Fibroblast of pulmonary artery (primary cell): ENCODE measurements at regions not wholly inside any gene's neighbourhood (a gene's known extent, or its start where the extent isn't known, plus 50 kb on each side); places are given as distances from the start of the nearest gene placed in this dataset.

Source experiments
- DNase-seq: peaks from one replicate; pipeline ENCODE4 v3.0.0-alpha.2; 2010; ENCODE audit warnings: low read depth
- H3K4me3 ChIP-seq: replicated peaks from 2 replicates; pipeline ENCODE4 v1.5.1; 2011; ENCODE audit warnings: low read depth, mild to moderate bottlenecking, control low read depth, low read length, moderate library complexity
- CTCF ChIP-seq: IDR thresholded peaks from 2 replicates; pipeline ENCODE4 v1.5.1; 2011; ENCODE audit warnings: mild to moderate bottlenecking, control low read depth, low read length, inconsistent platforms; ENCODE audit errors: missing control alignments

- no peak overlapping the region for H3K4me3 ChIP-seq
- DNase-seq: peak; percentile 85
- no peak for TF ChIP-seq CTCF
These were observed 68.0 kb upstream of the KCNQ5 start for GRCh38 chr6:72553531-72554511.

GRCh38 chr6:72554761-72555221, 67.1 kb upstream of the KCNQ5 start:
- TF ChIP-seq CTCF: no peak
- H3K4me3 ChIP-seq: no peak overlapping the region
- DNase-seq: peak; percentile 19

- no peak for DNase-seq
- H3K4me3 ChIP-seq: no peak overlapping the region
- TF ChIP-seq CTCF: no peak
These were observed 62.8 kb upstream of the KCNQ5 start for GRCh38 chr6:72559067-72559466.

- no peak for DNase-seq
- TF ChIP-seq CTCF: no peak
These were observed 62.3 kb upstream of the KCNQ5 start for GRCh38 chr6:72559555-72559954.

GRCh38 chr6:72560721-72561593, 60.9 kb upstream of the KCNQ5 start:
- peak; percentile 5 for DNase-seq
- peak; percentile 18 for TF ChIP-seq CTCF
- no peak overlapping the region for H3K4me3 ChIP-seq

More at GRCh38 chr6:72559555-72559954, 62.3 kb upstream of the KCNQ5 start:
- no peak overlapping the region for H3K4me3 ChIP-seq

GRCh38 chr6:72561629-72562028, 60.2 kb upstream of the KCNQ5 start:
- DNase-seq: no peak
- no peak for TF ChIP-seq CTCF
- H3K4me3 ChIP-seq: no peak overlapping the region
